IMR-90 (cell line): ENCODE measurements at regions not wholly inside any gene's neighbourhood (a gene's known extent, or its start where the extent isn't known, plus 50 kb on each side); places are given as distances from the start of the nearest gene placed in this dataset.
"Not testable (repeated sequence)": the region's sequence is repeated elsewhere in the genome, so short reads cannot be mapped to it uniquely, and the experiment has no call there.

Experiments
- ATAC-seq: fragments of 200-7000 bp; cut with Tn5 transposase; 2 replicates; pipeline ENCODE4 v1.9.1; 2020; ENCODE audit warnings: low read depth, mild to moderate bottlenecking, moderate library complexity
- BruUV-seq: library from RNA; stranded (reverse); fragments of 400-500 nt; replicated peaks from 2 replicates; lab custom pipeline; 2021; lab: Mats Ljungman, UMichigan
- CTCF ChIA-PET: fragments of 300-600 bp; formaldehyde crosslinking; extraction: SDS; loops from one replicate; lab custom pipeline; 2021; ENCODE audit warnings: antibody characterized with exemption; lab: Yijun Ruan, JAX
- POLR2A ChIA-PET: fragments of 300-600 bp; sonication (Branson Sonifier 250); formaldehyde crosslinking; loops from one replicate; lab custom pipeline; 2022; ENCODE audit warnings: antibody characterized with exemption; ENCODE audit not compliant: unreplicated experiment; lab: Charles Lee
- DNase-seq: peaks from one replicate; pipeline ENCODE4 v3.0.0; 2013
- H2AFZ ChIP-seq: replicated peaks from 2 replicates; pipeline ENCODE3; 2013; ENCODE audit warnings: low read length, mild to moderate bottlenecking; ENCODE audit not compliant: poor library complexity
- H2AK5ac ChIP-seq: 2 replicates; pipeline ENCODE4 v1.6.1; 2013; ENCODE audit warnings: low read depth, low read length, inconsistent platforms
- H2AK9ac ChIP-seq: replicated peaks from 2 replicates; pipeline ENCODE3; 2013; ENCODE audit warnings: mild to moderate bottlenecking, low read depth, low read length, moderate library complexity; ENCODE audit not compliant: poor library complexity
- H2BK120ac ChIP-seq: 2 replicates; pipeline ENCODE4 v1.6.1; 2013; ENCODE audit warnings: low read depth, low read length, inconsistent platforms
- H2BK15ac ChIP-seq: 3 replicates; pipeline ENCODE4 v1.6.1; 2013; ENCODE audit warnings: low read depth, low read length, inconsistent platforms
- H2BK20ac ChIP-seq: 2 replicates; pipeline ENCODE4 v1.6.1; 2013; ENCODE audit warnings: low read depth, mild to moderate bottlenecking, inconsistent platforms, low read length, moderate library complexity
- H2BK5ac ChIP-seq: 2 replicates; pipeline ENCODE4 v1.6.1; 2013; ENCODE audit warnings: mild to moderate bottlenecking, low read depth, low read length, inconsistent platforms; ENCODE audit not compliant: poor library complexity, severe bottlenecking
- H3K14ac ChIP-seq: replicated peaks from 2 replicates; pipeline ENCODE4 v1.6.1; 2013; ENCODE audit warnings: low read depth, low read length, inconsistent platforms
- H3K18ac ChIP-seq: 2 replicates; pipeline ENCODE4 v1.6.1; 2013; ENCODE audit warnings: low read depth, low read length, control low read depth
- H3K23ac ChIP-seq: 2 replicates; pipeline ENCODE4 v1.6.1; 2013; ENCODE audit warnings: low read depth, low read length, inconsistent platforms
- H3K27ac ChIP-seq: 2 replicates; pipeline ENCODE4 v1.5.1; 2013; ENCODE audit warnings: mild to moderate bottlenecking, control low read depth, low read length; ENCODE audit not compliant: insufficient read depth
- H3K27me3 ChIP-seq: 2 replicates; pipeline ENCODE4 v1.6.1; 2013; ENCODE audit warnings: low read length; ENCODE audit not compliant: control insufficient read depth, insufficient read depth
- H3K36me3 ChIP-seq: 2 replicates; pipeline ENCODE4 v1.6.1; 2013; ENCODE audit warnings: low read length, mixed read lengths; ENCODE audit not compliant: control insufficient read depth, insufficient read depth
- H3K4ac ChIP-seq: 2 replicates; pipeline ENCODE4 v1.6.1; 2013; ENCODE audit warnings: low read depth, low read length, inconsistent platforms
- H3K4me1 ChIP-seq: 2 replicates; pipeline ENCODE4 v1.6.1; 2013; ENCODE audit warnings: low read length, mixed read lengths; ENCODE audit not compliant: control insufficient read depth, insufficient read depth
- H3K4me2 ChIP-seq: 2 replicates; pipeline ENCODE4 v1.6.1; 2013; ENCODE audit warnings: low read depth, mild to moderate bottlenecking, control low read depth, low read length, moderate library complexity
- H3K4me3 ChIP-seq: 2 replicates; pipeline ENCODE4 v1.5.1; 2013; ENCODE audit warnings: low read depth, mild to moderate bottlenecking, control low read depth, low read length, moderate library complexity; ENCODE audit not compliant: insufficient read depth
- H3K56ac ChIP-seq: 2 replicates; pipeline ENCODE4 v1.6.1; 2013; ENCODE audit warnings: low read length, inconsistent platforms; ENCODE audit not compliant: insufficient read depth; ENCODE audit errors: extremely low read depth
- H3K79me1 ChIP-seq, 2 experiments: 2 replicates each; pipeline ENCODE4 v1.6.1; 2013; ENCODE audit warnings: low read length in 2 of 2, inconsistent platforms in 1 of 2, low read depth in 1 of 2
- H3K9ac ChIP-seq: 2 replicates; pipeline ENCODE4 v1.6.1; 2013; ENCODE audit warnings: low read depth, low read length, control low read depth
- H3K9me1 ChIP-seq: 2 replicates; pipeline ENCODE4 v1.6.1; 2013; ENCODE audit warnings: low read length, inconsistent platforms; ENCODE audit not compliant: insufficient read depth
- H3K9me3 ChIP-seq: 2 replicates; pipeline ENCODE4 v1.6.1; 2013; ENCODE audit warnings: low read length; ENCODE audit not compliant: control insufficient read depth, insufficient read depth
- H4K20me1 ChIP-seq: 2 replicates; pipeline ENCODE4 v1.6.1; 2013; ENCODE audit warnings: low read length, inconsistent platforms; ENCODE audit not compliant: insufficient read depth
- H4K5ac ChIP-seq: 2 replicates; pipeline ENCODE4 v1.6.1; 2013; ENCODE audit warnings: mild to moderate bottlenecking, low read depth, low read length, control low read depth
- H4K8ac ChIP-seq, 2 experiments: 2 replicates each; pipeline ENCODE4 v1.6.1; 2013; ENCODE audit warnings: low read depth in 2 of 2, low read length in 2 of 2, control low read depth in 1 of 2, inconsistent platforms in 1 of 2
- H4K91ac ChIP-seq: 2 replicates; pipeline ENCODE4 v1.6.1; 2013; ENCODE audit warnings: low read depth, low read length, inconsistent platforms; ENCODE audit not compliant: insufficient read depth
- WGBS, 2 experiments: methylation state at CpG; one replicate each; pipeline versions ENCODE4 v1.1.5 to v1.1.7; 2013; ENCODE audit warnings: missing lambda C conversion rate in 2 of 2; ENCODE audit not compliant: insufficient read length in 1 of 2; ENCODE audit errors: extremely low coverage in 2 of 2; 5-methylcytosine and 5-hydroxymethylcytosine counted together
- dilution Hi-C: fragments of 300-500 bp; cut with HindIII; formaldehyde crosslinking; loops from one replicate; pipeline ENCODE4 v1.14.3; 2018; ENCODE audit warnings: low sequenced_read_pairs; ENCODE audit not compliant: unreplicated experiment
- in situ Hi-C: fragments of 300-500 bp; cut with MboI; formaldehyde crosslinking; loops from 3 replicates; pipeline ENCODE4 v1.14.3; 2019; ENCODE audit warnings: low sequenced_read_pairs, inconsistent platforms, mixed read lengths
- intact Hi-C: fragments of 100-400 bp; cut with micrococcal nuclease; formaldehyde crosslinking; loops from 2 replicates; pipeline ENCODE4 v1.10.0; 2022

GRCh38 chr9:39001085-39001593, 281.2 kb upstream of the FAM240B start:
- H3K18ac ChIP-seq, H2AK5ac ChIP-seq, H3K4me1 ChIP-seq, H3K4me2 ChIP-seq, H3K36me3 ChIP-seq, ATAC-seq, DNase-seq, H3K79me1 ChIP-seq, H2AFZ ChIP-seq, H3K27ac ChIP-seq, H2BK120ac ChIP-seq, H4K5ac ChIP-seq, H3K9me3 ChIP-seq, intact Hi-C loops, H3K9me1 ChIP-seq, H2BK20ac ChIP-seq, POLR2A ChIA-PET, CTCF ChIA-PET, H4K20me1 ChIP-seq, H2AK9ac ChIP-seq, BruUV-seq, H3K56ac ChIP-seq, H4K91ac ChIP-seq, H2BK15ac ChIP-seq, H3K14ac ChIP-seq, H3K4me3 ChIP-seq, dilution Hi-C loops, H4K8ac ChIP-seq, H2BK5ac ChIP-seq, H3K4ac ChIP-seq, H3K23ac ChIP-seq, in situ Hi-C loops, H3K27me3 ChIP-seq, H3K9ac ChIP-seq: not testable (repeated sequence)
- WGBS, 2 experiments, result 93% methylated on average over 3 of the region's 14 CpGs; no CpG with 5 or more reads in 1 of the 2 experiments

GRCh38 chr9:38999277-38999676, 279.3 kb upstream of the FAM240B start:
- ATAC-seq, intact Hi-C loops: not testable (repeated sequence)
- 48% methylated on average over 3 of the region's 7 CpGs; no CpG with 5 or more reads in 1 of the 2 experiments for WGBS, 2 experiments

More at GRCh38 chr9:38999277-38999676, 279.3 kb upstream of the FAM240B start:
- H3K9me1 ChIP-seq, H2BK5ac ChIP-seq, H3K18ac ChIP-seq, H3K79me1 ChIP-seq, H3K27me3 ChIP-seq, H3K4me2 ChIP-seq, H2BK20ac ChIP-seq, H4K20me1 ChIP-seq, H3K27ac ChIP-seq, H2AK5ac ChIP-seq, H3K56ac ChIP-seq, H2AK9ac ChIP-seq, H3K14ac ChIP-seq, CTCF ChIA-PET, BruUV-seq, H3K23ac ChIP-seq, H2BK15ac ChIP-seq, H3K36me3 ChIP-seq, H2AFZ ChIP-seq, H3K4ac ChIP-seq, H4K8ac ChIP-seq, H2BK120ac ChIP-seq, POLR2A ChIA-PET, H3K4me3 ChIP-seq, H4K91ac ChIP-seq, H3K9me3 ChIP-seq, H3K9ac ChIP-seq, dilution Hi-C loops, H3K4me1 ChIP-seq, DNase-seq, in situ Hi-C loops, H4K5ac ChIP-seq: not testable (repeated sequence)
